ENCODE measurements at regions not wholly inside any gene's neighbourhood (a gene's known extent, or its start where the extent isn't known, plus 50 kb on each side); places are given as distances from the start of the nearest gene placed in this dataset.
A peak's percentile ranks its signal among the peaks of the same experiment; 100 is the strongest.

DNA sequence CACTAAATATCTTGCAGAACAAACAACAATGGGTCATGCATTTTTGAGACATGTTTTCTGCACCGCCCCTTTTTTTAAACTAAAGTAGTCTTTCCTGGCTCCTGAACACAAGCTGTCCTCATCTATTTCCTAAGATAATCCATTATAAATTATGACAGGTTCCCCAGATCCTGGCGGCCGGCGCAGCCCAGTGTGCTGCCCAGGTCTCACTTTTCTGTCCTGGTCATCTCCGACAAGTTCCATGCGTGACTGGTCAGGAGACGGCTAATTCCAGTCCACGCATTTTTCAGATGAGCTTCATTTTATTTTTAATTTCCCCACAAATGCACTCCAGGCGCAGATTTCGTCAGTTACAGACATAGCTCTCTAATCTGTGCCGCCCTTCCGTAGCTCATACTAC lies 92.9 kb upstream of the EGFLAM start:
- Histone ChIP-seq H3K27ac (no peak overlapping the region), H3K36me3 (no peaks in the 10 kb centered on the region), H3K4me1 (no peaks in the 10 kb centered on the region), H3K9me3 (no peaks in the 10 kb centered on the region), H3K4me3 (no peak overlapping the region), H3K27me3 (no peaks in the 10 kb centered on the region)
- no peak for TF ChIP-seq POLR2AphosphoS5 (IDR thresholded peaks at IDR 0.05)
- no peak for TF ChIP-seq EP300 (IDR thresholded peaks at IDR 0.05)
- TF ChIP-seq POLR2A (IDR thresholded peaks at IDR 0.05) = no peak
- TF ChIP-seq, protein P1, sequence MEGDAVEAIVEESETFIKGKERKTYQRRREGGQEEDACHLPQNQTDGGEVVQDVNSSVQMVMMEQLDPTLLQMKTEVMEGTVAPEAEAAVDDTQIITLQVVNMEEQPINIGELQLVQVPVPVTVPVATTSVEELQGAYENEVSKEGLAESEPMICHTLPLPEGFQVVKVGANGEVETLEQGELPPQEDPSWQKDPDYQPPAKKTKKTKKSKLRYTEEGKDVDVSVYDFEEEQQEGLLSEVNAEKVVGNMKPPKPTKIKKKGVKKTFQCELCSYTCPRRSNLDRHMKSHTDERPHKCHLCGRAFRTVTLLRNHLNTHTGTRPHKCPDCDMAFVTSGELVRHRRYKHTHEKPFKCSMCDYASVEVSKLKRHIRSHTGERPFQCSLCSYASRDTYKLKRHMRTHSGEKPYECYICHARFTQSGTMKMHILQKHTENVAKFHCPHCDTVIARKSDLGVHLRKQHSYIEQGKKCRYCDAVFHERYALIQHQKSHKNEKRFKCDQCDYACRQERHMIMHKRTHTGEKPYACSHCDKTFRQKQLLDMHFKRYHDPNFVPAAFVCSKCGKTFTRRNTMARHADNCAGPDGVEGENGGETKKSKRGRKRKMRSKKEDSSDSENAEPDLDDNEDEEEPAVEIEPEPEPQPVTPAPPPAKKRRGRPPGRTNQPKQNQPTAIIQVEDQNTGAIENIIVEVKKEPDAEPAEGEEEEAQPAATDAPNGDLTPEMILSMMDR (IDR thresholded peaks at IDR 0.05) = no peak
- ATAC-seq (ENCODE audit: low FRiP score in 2 of 2) (no peak), DNase-seq (peak in 1 of 2 donors; percentile 57)
- WGBS, 2 donors = 93% methylated on average over 12 of the region's 12 CpGs

DNA sequence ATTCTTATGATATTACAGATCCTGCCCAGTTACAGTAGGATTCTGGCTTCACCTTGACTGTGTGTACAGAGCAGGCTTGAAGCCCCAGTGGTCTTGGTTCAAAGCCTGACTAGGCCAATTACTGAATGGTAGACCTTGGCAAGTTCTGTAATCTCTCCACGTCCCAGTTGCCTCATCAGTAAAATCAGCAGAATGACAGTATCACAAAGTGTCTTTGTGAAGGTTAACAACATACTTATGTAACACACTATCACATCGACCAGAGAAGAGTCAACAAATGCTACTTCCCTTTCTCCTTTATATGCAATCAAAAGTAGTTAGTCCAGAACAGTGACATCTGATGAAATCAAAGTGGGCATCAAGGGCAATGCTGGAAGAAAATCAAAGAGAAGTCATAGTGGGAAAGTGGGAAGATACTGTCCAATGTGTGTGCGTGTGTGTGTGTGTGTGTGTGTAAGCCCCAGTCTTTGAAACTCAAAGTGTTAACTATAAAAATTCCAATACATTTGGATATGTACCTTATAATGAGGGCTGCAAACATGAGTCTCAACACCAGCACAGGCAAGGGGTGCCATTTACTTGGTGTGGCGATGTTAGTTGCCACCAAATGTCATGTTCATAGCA lies 93.5 kb upstream of the EGFLAM start:
- ATAC-seq (ENCODE audit: low FRiP score in 2 of 2) = no peak
- 48 to 53% methylated on average over 4 of the region's 4 CpGs for WGBS, 2 donors
- Histone ChIP-seq H3K36me3 (no peaks in the 10 kb centered on the region), H3K9me3 (no peaks in the 10 kb centered on the region), H3K27me3 (no peaks in the 10 kb centered on the region), H3K4me1 (no peaks in the 10 kb centered on the region), H3K27ac (no peak overlapping the region), H3K4me3 (no peak overlapping the region)
- DNase-seq = no peak
- TF ChIP-seq EP300 (IDR thresholded peaks at IDR 0.05) = no peak
- TF ChIP-seq, protein P1 (IDR thresholded peaks at IDR 0.05) = no peak
- TF ChIP-seq POLR2A (IDR thresholded peaks at IDR 0.05) = no peak
- no peak for TF ChIP-seq POLR2AphosphoS5 (IDR thresholded peaks at IDR 0.05)

DNA sequence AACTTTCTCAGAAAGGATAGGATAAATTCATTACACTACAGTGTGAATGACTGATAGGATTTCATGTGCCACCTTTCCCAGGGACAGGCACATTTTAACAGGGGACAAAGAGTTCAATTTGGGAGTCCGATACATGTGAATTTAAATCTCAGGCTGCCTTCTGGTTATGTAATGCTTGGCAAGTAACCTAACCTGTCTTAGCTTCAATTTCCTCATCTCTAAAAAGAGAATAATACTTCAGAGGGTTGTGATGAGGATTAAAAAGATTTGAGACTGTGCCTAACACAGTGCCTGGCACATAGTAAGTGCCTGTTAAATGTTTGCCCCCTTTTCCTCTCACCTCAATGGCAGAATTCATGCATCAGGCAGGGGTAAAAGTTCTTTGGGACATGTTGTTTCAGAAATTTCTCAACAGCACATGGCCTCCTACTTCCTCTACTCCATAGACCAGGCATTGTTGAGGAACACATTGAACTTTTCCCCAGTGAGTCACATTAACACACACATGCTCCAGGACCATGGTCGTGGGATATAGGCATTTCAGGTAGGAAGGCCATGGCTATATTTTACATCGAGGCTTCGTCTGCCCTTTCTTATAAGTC lies 94.6 kb upstream of the EGFLAM start:
- TF ChIP-seq, protein P1 (IDR thresholded peaks at IDR 0.05) = no peak
- TF ChIP-seq EP300 (IDR thresholded peaks at IDR 0.05) (no peak), POLR2A (IDR thresholded peaks at IDR 0.05) (no peak), POLR2AphosphoS5 (IDR thresholded peaks at IDR 0.05) (no peak)
- no peaks in the 10 kb centered on the region for H3K27me3 ChIP-seq
- DNase-seq (no peak), ATAC-seq (ENCODE audit: low FRiP score in 2 of 2) (no peak)
- no peak overlapping the region for H3K27ac ChIP-seq
- no peaks in the 10 kb centered on the region for H3K9me3 ChIP-seq
- H3K4me1 ChIP-seq = no peaks in the 10 kb centered on the region
- 71 to 77% methylated on average over 4 of the region's 4 CpGs for WGBS, 2 donors
- no peak overlapping the region for H3K4me3 ChIP-seq
- H3K36me3 ChIP-seq = no peaks in the 10 kb centered on the region

DNA sequence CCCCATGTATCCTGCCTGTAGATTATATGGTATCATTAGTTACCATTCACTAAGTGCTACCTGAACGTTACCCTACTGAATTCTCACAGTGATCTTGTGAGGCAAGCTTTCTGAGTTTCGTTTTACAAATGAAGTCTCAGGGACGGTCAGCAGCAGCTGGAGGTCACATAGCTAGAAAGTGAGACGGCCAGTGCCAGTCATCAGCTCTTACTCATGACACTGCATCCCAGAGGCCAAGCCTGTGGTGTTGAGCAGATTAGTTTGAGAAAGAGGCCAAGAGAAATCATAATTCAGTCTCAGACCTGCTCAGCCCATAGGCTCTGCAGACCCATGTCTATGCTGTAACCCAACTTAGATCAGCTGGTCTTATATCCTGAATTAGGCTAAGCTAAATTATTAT lies 95.7 kb upstream of the EGFLAM start:
- TF ChIP-seq EP300 (IDR thresholded peaks at IDR 0.05) (no peak), POLR2AphosphoS5 (IDR thresholded peaks at IDR 0.05) (no peak)
- no peaks in the 10 kb centered on the region for H3K9me3 ChIP-seq
- H3K4me1 ChIP-seq = no peaks in the 10 kb centered on the region
- no peaks in the 10 kb centered on the region for H3K27me3 ChIP-seq
- H3K36me3 ChIP-seq = no peaks in the 10 kb centered on the region
- H3K4me3 ChIP-seq = no peak overlapping the region
- H3K27ac ChIP-seq = no peak overlapping the region
- DNase-seq (no peak), ATAC-seq (ENCODE audit: low FRiP score in 2 of 2) (no peak)
- WGBS, 2 donors = 86 to 89% methylated on average over 4 of the region's 4 CpGs

DNA sequence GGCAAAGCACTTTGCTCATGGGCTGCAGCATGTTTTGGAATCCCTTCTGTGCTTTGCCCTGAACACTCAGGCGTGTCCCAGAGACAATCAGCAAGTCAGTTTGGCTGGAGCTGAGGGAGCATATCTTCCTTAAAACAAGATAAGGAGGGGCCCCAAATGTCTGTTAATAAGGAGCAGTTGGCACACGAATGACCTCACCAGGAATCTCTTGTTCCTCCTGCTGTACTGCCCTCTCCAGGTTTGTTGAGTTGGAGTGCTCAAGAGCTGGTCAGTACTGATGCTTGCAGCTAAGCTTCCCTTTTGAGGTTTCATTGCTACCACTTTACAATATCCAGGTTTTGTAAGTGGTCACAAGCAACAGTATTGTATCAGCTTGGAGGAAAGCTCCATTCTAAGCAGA lies 101.3 kb upstream of the EGFLAM start:
- no peak for DNase-seq
- H3K9me3 ChIP-seq = no peaks in the 10 kb centered on the region
- no peak overlapping the region for H3K27ac ChIP-seq
- H3K27me3 ChIP-seq = no peaks in the 10 kb centered on the region
- no peaks in the 10 kb centered on the region for H3K36me3 ChIP-seq
- H3K4me3 ChIP-seq = no peak overlapping the region
- TF ChIP-seq POLR2AphosphoS5 (IDR thresholded peaks at IDR 0.05) (no peak), EP300 (IDR thresholded peaks at IDR 0.05) (no peak), POLR2A (IDR thresholded peaks at IDR 0.05) (no peak)
- TF ChIP-seq, protein P1 (IDR thresholded peaks at IDR 0.05) = no peak
- H3K4me1 ChIP-seq = no peaks in the 10 kb centered on the region
- 48 to 50% methylated on average over 2 of the region's 2 CpGs for WGBS, 2 donors
- ATAC-seq (ENCODE audit: low FRiP score in 2 of 2) = no peak
